SK-N-MC (cell line): ENCODE measurements at regions not wholly inside any gene's neighbourhood (a gene's known extent, or its start where the extent isn't known, plus 50 kb on each side); places are given as distances from the start of the nearest gene placed in this dataset.

Experiments used
- DNase-seq: peaks from one replicate; pipeline ENCODE4 v3.0.0-alpha.2; 2011; ENCODE audit warnings: low read depth, low spot score
- H3K27ac ChIP-seq: fragments of 200-600 bp; sonication (generic); 2 replicates; pipeline ENCODE4 v1.5.1; 2016; ENCODE audit warnings: mixed run types
- H3K36me3 ChIP-seq: fragments of 200-600 bp; sonication (generic); 2 replicates; pipeline ENCODE4 v1.6.1; 2017; ENCODE audit warnings: antibody characterized with exemption, low read length, mixed read lengths; ENCODE audit not compliant: insufficient read depth
- H3K4me3 ChIP-seq: fragments of 200-600 bp; sonication (generic); 2 replicates; pipeline ENCODE4 v1.5.1; 2016
- H3K9ac ChIP-seq: fragments of 200-600 bp; sonication (generic); 2 replicates; pipeline ENCODE4 v1.8.0; 2017; ENCODE audit warnings: mixed run types, mixed read lengths; ENCODE audit not compliant: insufficient read length
- H3K9me3 ChIP-seq: fragments of 200-600 bp; sonication (generic); 2 replicates; pipeline ENCODE4 v1.6.1; 2017; ENCODE audit warnings: low read depth, mild to moderate bottlenecking, antibody characterized with exemption, low read length, moderate library complexity, mixed read lengths
- EZH2 ChIP-seq: fragments of 200-600 bp; sonication (generic); IDR thresholded peaks from one replicate; pipeline ENCODE4 v1.6.1; 2017; ENCODE audit warnings: antibody characterized with exemption
- FOXP2 ChIP-seq: optimal IDR thresholded peaks from 2 replicates; pipeline ENCODE3; 2011; ENCODE audit warnings: mild to moderate bottlenecking, moderate library complexity; ENCODE audit not compliant: insufficient read depth; ENCODE audit errors: extremely low read length, control extremely low read depth
- POLR2AphosphoS5 ChIP-seq: IDR thresholded peaks from 2 replicates; pipeline ENCODE4 v1.6.1; 2012; ENCODE audit warnings: mild to moderate bottlenecking, low read depth, low read length, borderline replicate concordance

GRCh38 chr13:99057310-99057975 lies 79.6 kb upstream of the DOCK9 start:
- H3K27ac ChIP-seq = no peak overlapping the region
- TF ChIP-seq POLR2AphosphoS5 (no peak), EZH2 (no peak), FOXP2 (no peak)
- DNase-seq = no peak
- no peak overlapping the region for H3K4me3 ChIP-seq
- no peaks in the 10 kb centered on the region for H3K36me3 ChIP-seq
- no peaks in the 10 kb centered on the region for H3K9me3 ChIP-seq
- no peak overlapping the region for H3K9ac ChIP-seq

GRCh38 chr13:99058527-99059495 lies 80.9 kb upstream of the DOCK9 start:
- no peak overlapping the region for H3K4me3 ChIP-seq
- no peak for TF ChIP-seq EZH2
- no peak for TF ChIP-seq POLR2AphosphoS5
- TF ChIP-seq FOXP2 = no peak
- H3K27ac ChIP-seq = no peak overlapping the region
- no peaks in the 10 kb centered on the region for H3K36me3 ChIP-seq
- no peak overlapping the region for H3K9ac ChIP-seq
- no peaks in the 10 kb centered on the region for H3K9me3 ChIP-seq
- no peak for DNase-seq

GRCh38 chr13:99059498-99060075 lies 81.7 kb upstream of the DOCK9 start:
- H3K9me3 ChIP-seq = no peaks in the 10 kb centered on the region
- TF ChIP-seq FOXP2 (no peak), POLR2AphosphoS5 (no peak), EZH2 (no peak)
- no peak overlapping the region for H3K9ac ChIP-seq
- DNase-seq = no peak
- no peak overlapping the region for H3K27ac ChIP-seq
- no peak overlapping the region for H3K4me3 ChIP-seq
- H3K36me3 ChIP-seq = no peaks in the 10 kb centered on the region

GRCh38 chr13:99061411-99061810 lies 83.5 kb upstream of the DOCK9 start:
- TF ChIP-seq FOXP2 (no peak), POLR2AphosphoS5 (no peak), EZH2 (no peak)
- no peak for DNase-seq
- Histone ChIP-seq H3K9ac (no peak overlapping the region), H3K27ac (no peak overlapping the region), H3K4me3 (no peak overlapping the region), H3K36me3 (no peaks in the 10 kb centered on the region), H3K9me3 (no peaks in the 10 kb centered on the region)

GRCh38 chr13:99062593-99062992 lies 84.7 kb upstream of the DOCK9 start:
- H3K4me3 ChIP-seq = peak overlapping the region; percentile 63
- peak overlapping the region; percentile 28; the same call in 1 of the 2 replicates for H3K27ac ChIP-seq
- peak; percentile 52 for DNase-seq
- H3K9ac ChIP-seq = no peak overlapping the region
- H3K9me3 ChIP-seq = no peaks in the 10 kb centered on the region
- TF ChIP-seq FOXP2 (no peak), EZH2 (no peak), POLR2AphosphoS5 (no peak)
- no peaks in the 10 kb centered on the region for H3K36me3 ChIP-seq

GRCh38 chr13:99063178-99063577 lies 85.3 kb upstream of the DOCK9 start:
- TF ChIP-seq FOXP2 (no peak), EZH2 (no peak), POLR2AphosphoS5 (no peak)
- Histone ChIP-seq H3K9ac (no peak overlapping the region), H3K36me3 (no peaks in the 10 kb centered on the region), H3K9me3 (no peaks in the 10 kb centered on the region), H3K27ac (no peak overlapping the region), H3K4me3 (no peak overlapping the region)
- no peak for DNase-seq

- H3K9ac ChIP-seq = no peak overlapping the region
- no peaks in the 10 kb centered on the region for H3K9me3 ChIP-seq
- no peaks in the 10 kb centered on the region for H3K36me3 ChIP-seq
- TF ChIP-seq EZH2 (no peak), POLR2AphosphoS5 (no peak), FOXP2 (no peak)
- H3K4me3 ChIP-seq = no peak overlapping the region
- no peak overlapping the region for H3K27ac ChIP-seq
- DNase-seq = no peak
Measured at GRCh38 chr13:99063952-99064351, 86.1 kb upstream of the DOCK9 start.

- no peaks in the 10 kb centered on the region for H3K36me3 ChIP-seq
- no peak for DNase-seq
- H3K27ac ChIP-seq = no peak overlapping the region
- TF ChIP-seq FOXP2 = no peak
- no peak for TF ChIP-seq EZH2
- TF ChIP-seq POLR2AphosphoS5 = no peak
- no peak overlapping the region for H3K9ac ChIP-seq
- H3K9me3 ChIP-seq = no peaks in the 10 kb centered on the region
- H3K4me3 ChIP-seq = no peak overlapping the region
Measured at GRCh38 chr13:99064624-99065234, 86.9 kb upstream of the DOCK9 start.
